A549 (cell line): ENCODE measurements at regions not wholly inside any gene's neighbourhood (a gene's known extent, or its start where the extent isn't known, plus 50 kb on each side); places are given as distances from the start of the nearest gene placed in this dataset.
A peak's percentile ranks its signal among the peaks of the same experiment; 100 is the strongest.

Experiments
- ATAC-seq, 2 experiments: fragments of 200-7000 bp in 1 of 2; fragments of >200 bp in 1 of 2; cut with Nextera tagmentation in 1 of 2; cut with Tn5 transposase in 1 of 2; 3 replicates each; pipeline versions ENCODE4 v1.8.0 to v1.9.1; 2018 to 2020; ENCODE audit warnings: mild to moderate bottlenecking in 1 of 2, moderate library complexity in 1 of 2
- CTCF ChIA-PET: fragments of 300-600 bp; sonication (Branson Sonifier 250); formaldehyde crosslinking; extraction: SDS; loops from one replicate; lab custom pipeline; 2021; ENCODE audit warnings: antibody characterized with exemption, inconsistent platforms; lab: Yijun Ruan, JAX
- POLR2A ChIA-PET: fragments of 350-600 bp; formaldehyde crosslinking; extraction: SDS; loops from one replicate; lab custom pipeline; 2021; ENCODE audit warnings: antibody characterized with exemption, inconsistent platforms; lab: Yijun Ruan, JAX
- DNase-seq, 2 experiments: peaks; one replicate each; pipeline versions ENCODE4 v3.0.0 to v3.0.0-alpha.2; 2011 to 2016; ENCODE audit warnings: low read depth in 1 of 2, low spot score in 1 of 2
- FAIRE-seq: peaks from 2 replicates; lab custom pipeline; 2011; peaks lifted over from hg19 to GRCh38; lab: Jason Lieb, UNC
- H3K27ac ChIP-seq, 2 experiments: fragments of >200 bp; sonication (Bioruptor Twin); formaldehyde crosslinking; 3 replicates each; pipeline ENCODE4 v1.5.1; 2016 to 2017
- H3K4me1 ChIP-seq: fragments of >200 bp; sonication (Bioruptor Twin); formaldehyde crosslinking; 3 replicates; pipeline ENCODE4 v1.6.1; 2016
- H3K4me2 ChIP-seq: fragments of >200 bp; sonication (Bioruptor Twin); formaldehyde crosslinking; 3 replicates; pipeline ENCODE4 v1.6.1; 2016
- H3K4me3 ChIP-seq: fragments of >200 bp; sonication (Bioruptor Twin); formaldehyde crosslinking; 3 replicates; pipeline ENCODE4 v1.5.1; 2016
- H3K9me3 ChIP-seq: fragments of >200 bp; sonication (Bioruptor Twin); formaldehyde crosslinking; 3 replicates; pipeline ENCODE4 v1.6.1; 2016
- CBX8 ChIP-seq: fragments of 200-600 bp; sonication (generic); IDR thresholded peaks from 2 replicates; pipeline ENCODE4 v1.6.1; 2016
- CEBPB ChIP-seq, 2 experiments: fragments of >200 bp in 1 of 2; sonication (Bioruptor Twin) in 1 of 2; formaldehyde crosslinking in 1 of 2; IDR thresholded peaks; 2 replicates each; pipeline ENCODE4 v1.6.1; 2012 to 2016
- EHF ChIP-seq: fragments of 250-450 bp; sonication (Bioruptor Pico); IDR thresholded peaks from 2 replicates; pipeline ENCODE4 v1.5.0; 2020; ENCODE audit warnings: mild to moderate bottlenecking
- GATA3 ChIP-seq: IDR thresholded peaks from 2 replicates; pipeline ENCODE4 v1.6.1; 2012; ENCODE audit warnings: borderline replicate concordance
- HOXB13 ChIP-seq: fragments of 250-450 bp; sonication (Bioruptor Pico); IDR thresholded peaks from 2 replicates; pipeline ENCODE4 v1.5.0; 2020; ENCODE audit warnings: low read depth, mild to moderate bottlenecking, moderate library complexity
- HOXB5 ChIP-seq: fragments of 250-450 bp; sonication (Bioruptor Pico); IDR thresholded peaks from 2 replicates; pipeline ENCODE4 v1.5.0; 2020; ENCODE audit warnings: mild to moderate bottlenecking, moderate library complexity
- KDM1A ChIP-seq: fragments of 200-600 bp; sonication (generic); IDR thresholded peaks from 2 replicates; pipeline ENCODE4 v1.6.1; 2016; ENCODE audit warnings: low read depth, mild to moderate bottlenecking
- MAZ ChIP-seq: fragments of 150-350 bp; IDR thresholded peaks from 2 replicates; pipeline ENCODE4 v1.6.1; 2014; ENCODE audit warnings: antibody characterized with exemption, low read depth, low read length, borderline replicate concordance
- NFE2L2 ChIP-seq: fragments of 150-350 bp; conservative IDR thresholded peaks from 2 replicates; pipeline ENCODE4 v1.6.1; 2014; ENCODE audit warnings: low read length
- NPAS2 ChIP-seq: fragments of 250-450 bp; sonication (Bioruptor Pico); IDR thresholded peaks from 2 replicates; pipeline ENCODE4 v1.8.0; 2022; ENCODE audit warnings: mild to moderate bottlenecking, moderate library complexity, borderline replicate concordance
- PHF8 ChIP-seq: fragments of 200-600 bp; sonication (generic); IDR thresholded peaks from 2 replicates; pipeline ENCODE4 v1.6.1; 2016; ENCODE audit warnings: low read depth, mild to moderate bottlenecking, antibody characterized with exemption, moderate library complexity, borderline replicate concordance
- RAD21 ChIP-seq, 2 experiments: fragments of >200 bp in 1 of 2; sonication (Bioruptor Twin) in 1 of 2; formaldehyde crosslinking in 1 of 2; IDR thresholded peaks in 1 of 2; conservative IDR thresholded peaks in 1 of 2; 2 replicates in 1 of 2; 3 replicates in 1 of 2; pipeline ENCODE4 v1.6.1; 2012 to 2018; ENCODE audit warnings: inconsistent platforms in 1 of 2
- RARB ChIP-seq: fragments of 250-450 bp; sonication (Bioruptor Pico); IDR thresholded peaks from 2 replicates; pipeline ENCODE4 v1.8.0; 2021; ENCODE audit warnings: mild to moderate bottlenecking, moderate library complexity
- RNF2 ChIP-seq: fragments of 200-600 bp; sonication (generic); IDR thresholded peaks from 2 replicates; pipeline ENCODE4 v1.6.1; 2016; ENCODE audit warnings: low read depth, mild to moderate bottlenecking, antibody characterized with exemption, moderate library complexity, borderline replicate concordance
- SMC3 ChIP-seq: fragments of >200 bp; sonication (Bioruptor Twin); formaldehyde crosslinking; IDR thresholded peaks from 3 replicates; pipeline ENCODE4 v1.6.1; 2018; ENCODE audit warnings: inconsistent platforms
- ZC3H11A ChIP-seq: fragments of 450-650 bp; IDR thresholded peaks from 2 replicates; pipeline ENCODE4 v1.6.1; 2014; ENCODE audit warnings: antibody characterized with exemption, mild to moderate bottlenecking
- WGBS: methylation state at CpG from one replicate; pipeline ENCODE4 v1.1.6; 2017; ENCODE audit errors: missing lambda C conversion rate; 5-methylcytosine and 5-hydroxymethylcytosine counted together
- TF ChIP-seq, protein P1 (sequence below): IDR thresholded peaks from 2 replicates; pipeline ENCODE4 v1.6.1; 2012
- TF ChIP-seq, protein P2 (sequence below): fragments of >200 bp; sonication (Bioruptor Twin); formaldehyde crosslinking; IDR thresholded peaks from 3 replicates; pipeline ENCODE4 v1.5.1; 2016
- TF ChIP-seq, protein P3 (sequence below): fragments of 150-350 bp; IDR thresholded peaks from 2 replicates; pipeline ENCODE4 v1.6.1; 2014; ENCODE audit warnings: low read depth, mild to moderate bottlenecking, low read length

DNA sequence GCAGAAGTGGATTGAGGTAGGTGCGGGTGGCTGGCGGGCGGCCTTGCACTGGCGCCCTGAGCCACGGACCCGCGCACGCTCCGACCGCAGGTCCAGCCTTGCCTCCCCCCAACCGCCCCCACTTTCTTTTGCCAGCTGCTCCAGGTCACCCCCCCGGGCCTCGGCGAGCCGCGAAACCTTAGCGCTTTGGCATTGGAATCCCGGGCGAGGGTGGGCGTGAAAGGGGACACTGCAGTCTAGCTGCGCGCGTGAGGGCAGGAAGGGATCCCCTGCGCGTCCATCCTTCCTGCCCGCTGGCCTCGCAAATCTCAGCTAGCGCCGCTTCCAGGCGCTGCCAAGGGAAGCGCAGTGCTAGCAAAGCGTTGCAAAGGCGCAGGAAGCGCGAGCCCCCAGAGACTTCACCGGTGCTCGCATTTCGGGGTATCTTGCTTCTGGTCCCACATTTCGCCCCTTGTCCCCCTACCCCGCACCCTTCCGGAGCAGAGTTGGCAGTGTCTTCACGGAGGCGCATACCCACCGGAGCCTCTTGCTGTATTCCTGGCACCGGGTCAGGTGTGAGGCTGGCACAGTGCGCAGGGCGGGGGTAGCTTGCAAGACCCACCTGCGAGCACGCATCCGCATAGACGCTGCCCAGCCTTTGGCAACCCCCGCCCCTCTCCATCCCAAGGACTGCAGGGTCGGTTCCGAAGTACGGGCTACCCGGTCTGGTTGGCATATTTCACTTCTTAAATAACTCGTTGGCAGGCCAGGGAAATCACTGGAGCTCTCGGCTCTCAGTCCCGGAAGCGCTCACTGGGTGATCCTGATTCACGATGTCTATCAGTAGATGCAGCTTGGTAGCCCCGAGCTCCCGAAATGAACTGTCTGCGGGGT is 104.4 kb downstream of the UCHL1 start:
- TF ChIP-seq, protein P1, sequence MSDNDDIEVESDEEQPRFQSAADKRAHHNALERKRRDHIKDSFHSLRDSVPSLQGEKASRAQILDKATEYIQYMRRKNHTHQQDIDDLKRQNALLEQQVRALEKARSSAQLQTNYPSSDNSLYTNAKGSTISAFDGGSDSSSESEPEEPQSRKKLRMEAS, result 0 out of 2 replicates have a peak, but pooled peaks have one; percentile 14
- TF ChIP-seq, protein P2, sequence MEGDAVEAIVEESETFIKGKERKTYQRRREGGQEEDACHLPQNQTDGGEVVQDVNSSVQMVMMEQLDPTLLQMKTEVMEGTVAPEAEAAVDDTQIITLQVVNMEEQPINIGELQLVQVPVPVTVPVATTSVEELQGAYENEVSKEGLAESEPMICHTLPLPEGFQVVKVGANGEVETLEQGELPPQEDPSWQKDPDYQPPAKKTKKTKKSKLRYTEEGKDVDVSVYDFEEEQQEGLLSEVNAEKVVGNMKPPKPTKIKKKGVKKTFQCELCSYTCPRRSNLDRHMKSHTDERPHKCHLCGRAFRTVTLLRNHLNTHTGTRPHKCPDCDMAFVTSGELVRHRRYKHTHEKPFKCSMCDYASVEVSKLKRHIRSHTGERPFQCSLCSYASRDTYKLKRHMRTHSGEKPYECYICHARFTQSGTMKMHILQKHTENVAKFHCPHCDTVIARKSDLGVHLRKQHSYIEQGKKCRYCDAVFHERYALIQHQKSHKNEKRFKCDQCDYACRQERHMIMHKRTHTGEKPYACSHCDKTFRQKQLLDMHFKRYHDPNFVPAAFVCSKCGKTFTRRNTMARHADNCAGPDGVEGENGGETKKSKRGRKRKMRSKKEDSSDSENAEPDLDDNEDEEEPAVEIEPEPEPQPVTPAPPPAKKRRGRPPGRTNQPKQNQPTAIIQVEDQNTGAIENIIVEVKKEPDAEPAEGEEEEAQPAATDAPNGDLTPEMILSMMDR, result no peak
- no peak for TF ChIP-seq HOXB5 (CRISPR knock-in tag)
- 0 out of 2 replicates have a peak, but pooled peaks have one; percentile 1 for TF ChIP-seq GATA3
- TF ChIP-seq HOXB13, result no peak
- no peak for TF ChIP-seq PHF8
- TF ChIP-seq SMC3, result no peak
- no peak for TF ChIP-seq MAZ
- no peak for TF ChIP-seq NPAS2 (CRISPR knock-in tag)
- no peak for TF ChIP-seq RAD21 (conservative IDR thresholded peaks at IDR 0.05 in 1 of 2, IDR thresholded peaks at IDR 0.05 in 1 of 2)
- no peak for TF ChIP-seq CBX8
- H3K27ac ChIP-seq, result peak overlapping the region; percentile 96 to 99
- DNase-seq (peak in 1 of 2 experiments; percentile 43), ATAC-seq (peak; percentile 41 to 44), FAIRE-seq (no peak)
- H3K4me3 ChIP-seq, result peak overlapping the region; percentile 85
- 1% methylated on average over 13 of the region's 64 CpGs for WGBS
- peaks cover 50% of the 10 kb centered on the region for H3K4me1 ChIP-seq
- POLR2A ChIA-PET, result interaction anchor here (0.6 to 1.9 kb wide), 8 partner anchors 20 to 163 kb away, joined by 3 to 7 read pairs (median 3); partner anchors contain the start of gene UCHL1
- peak overlapping the region; percentile 94 for H3K4me2 ChIP-seq
- CTCF ChIA-PET, result interaction anchor here (1.1 to 1.6 kb wide), 2 partner anchors 56 to 300 kb away, joined by 3 to 5 read pairs; no protein-coding TSS in a partner anchor
- no peaks in the 10 kb centered on the region for H3K9me3 ChIP-seq

DNA sequence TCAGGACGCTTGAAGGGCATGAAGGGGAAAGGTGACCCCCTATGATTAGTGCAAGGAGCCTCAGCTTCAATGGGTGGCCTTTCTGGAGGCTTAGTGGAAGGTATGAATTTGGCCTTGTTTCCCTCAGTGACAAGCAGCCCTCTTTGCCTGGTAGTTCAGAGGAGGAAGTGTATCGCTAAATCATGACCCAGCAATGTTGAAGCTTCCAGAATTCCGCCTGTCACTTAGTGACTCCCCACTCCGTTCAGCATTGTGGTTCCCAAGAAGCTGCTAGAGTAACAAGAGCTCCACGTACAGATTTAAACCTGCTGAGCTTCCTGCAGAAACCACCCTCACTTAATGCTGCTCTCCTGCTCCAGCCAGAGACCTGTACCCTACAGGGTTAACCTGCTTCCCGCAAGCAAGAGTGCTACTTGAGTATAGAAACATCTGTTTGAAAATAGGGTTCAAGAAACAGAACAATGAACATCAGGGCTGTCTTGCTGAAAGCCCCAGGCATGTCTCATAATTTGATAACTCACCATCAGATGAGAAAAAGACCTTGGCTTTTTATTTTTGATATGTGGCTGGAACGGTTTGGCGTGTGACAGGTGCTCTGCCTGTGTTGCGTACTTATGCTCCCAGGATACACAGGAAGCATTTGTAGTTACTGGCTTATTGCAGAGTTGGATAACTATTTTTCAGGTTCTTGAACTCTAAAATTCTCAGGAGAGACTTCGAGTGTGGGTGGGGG is 105.2 kb downstream of the UCHL1 start:
- FAIRE-seq, result no peak
- peak overlapping the region; percentile 96 to 99 for H3K27ac ChIP-seq
- TF ChIP-seq PHF8 (no peak), CEBPB (IDR thresholded peaks at IDR 0.05) (no peak), ZC3H11A (no peak), RNF2 (no peak), NPAS2 (CRISPR knock-in tag) (no peak), NFE2L2 (no peak), RARB (CRISPR knock-in tag) (no peak), SMC3 (no peak), KDM1A (no peak), EHF (CRISPR knock-in tag) (no peak), RAD21 (conservative IDR thresholded peaks at IDR 0.05 in 1 of 2, IDR thresholded peaks at IDR 0.05 in 1 of 2) (no peak)
- TF ChIP-seq, protein P3, sequence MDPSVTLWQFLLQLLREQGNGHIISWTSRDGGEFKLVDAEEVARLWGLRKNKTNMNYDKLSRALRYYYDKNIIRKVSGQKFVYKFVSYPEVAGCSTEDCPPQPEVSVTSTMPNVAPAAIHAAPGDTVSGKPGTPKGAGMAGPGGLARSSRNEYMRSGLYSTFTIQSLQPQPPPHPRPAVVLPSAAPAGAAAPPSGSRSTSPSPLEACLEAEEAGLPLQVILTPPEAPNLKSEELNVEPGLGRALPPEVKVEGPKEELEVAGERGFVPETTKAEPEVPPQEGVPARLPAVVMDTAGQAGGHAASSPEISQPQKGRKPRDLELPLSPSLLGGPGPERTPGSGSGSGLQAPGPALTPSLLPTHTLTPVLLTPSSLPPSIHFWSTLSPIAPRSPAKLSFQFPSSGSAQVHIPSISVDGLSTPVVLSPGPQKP, result no peak
- POLR2A ChIA-PET, result interaction anchor here (0.5 to 1.9 kb wide), 5 partner anchors 44 to 163 kb away, joined by 3 to 7 read pairs (median 3); partner anchors contain the start of gene UCHL1
- CTCF ChIA-PET, result interaction anchor here (1.6 kb wide), 1 partner anchor 299 kb away, joined by 5 read pairs; no protein-coding TSS in a partner anchor
- no peaks in the 10 kb centered on the region for H3K9me3 ChIP-seq
- peak in 1 of 2 experiments; percentile 2; a peak in 3 of 6 replicates for ATAC-seq
- peak overlapping the region; percentile 94 for H3K4me2 ChIP-seq
- DNase-seq, result peak in 1 of 2 experiments; percentile 30
- peaks cover 58% of the 10 kb centered on the region for H3K4me1 ChIP-seq
- H3K4me3 ChIP-seq, result peak overlapping the region; percentile 85
- 24% methylated on average over 8 of the region's 10 CpGs for WGBS
